CD14-positive monocyte (primary cell): ENCODE measurements at regions not wholly inside any gene's neighbourhood (a gene's known extent, or its start where the extent isn't known, plus 50 kb on each side); places are given as distances from the start of the nearest gene placed in this dataset.
"Not testable (repeated sequence)": the region's sequence is repeated elsewhere in the genome, so short reads cannot be mapped to it uniquely, and the experiment has no call there.

ENCODE experiments used
- DNase-seq, 3 donors: peaks; one replicate each; pipeline ENCODE4 v3.0.0-alpha.2; 2011 to 2022
- H2AFZ ChIP-seq: 2 replicates; pipeline ENCODE4 v1.6.0; 2012; ENCODE audit warnings: mild to moderate bottlenecking, low read depth, low read length, inconsistent platforms; ENCODE audit not compliant: insufficient read depth, poor library complexity, severe bottlenecking
- H3K27ac ChIP-seq, 2 donors: 1 replicate in 1 of 2; 2 replicates in 1 of 2; pipeline ENCODE4 v1.5.1; 2012 to 2013; ENCODE audit warnings: low read length in 2 of 2, control low read depth in 1 of 2, inconsistent platforms in 1 of 2, low read depth in 1 of 2, mild to moderate bottlenecking in 1 of 2
- H3K27me3 ChIP-seq, 2 donors: one replicate each; pipeline versions ENCODE4 v1.6.0 to v1.6.1; 2011 to 2013; ENCODE audit warnings: low read length in 2 of 2; ENCODE audit not compliant: control insufficient read depth in 2 of 2, insufficient read depth in 2 of 2
- H3K36me3 ChIP-seq, 2 donors: replicated peaks in 1 of 2; 1 replicate in 1 of 2; 2 replicates in 1 of 2; pipeline versions ENCODE4 v1.5.1 to v1.6.1; 2012 to 2013; ENCODE audit warnings: low read length in 2 of 2, control low read depth in 1 of 2, inconsistent platforms in 1 of 2, mild to moderate bottlenecking in 1 of 2; ENCODE audit not compliant: insufficient read depth in 2 of 2, control insufficient read depth in 1 of 2
- H3K4me1 ChIP-seq, 2 donors: 1 replicate in 1 of 2; 2 replicates in 1 of 2; pipeline versions ENCODE4 v1.5.1 to v1.6.1; 2012 to 2013; ENCODE audit warnings: low read length in 2 of 2, control low read depth in 1 of 2, inconsistent platforms in 1 of 2, mild to moderate bottlenecking in 1 of 2, moderate library complexity in 1 of 2; ENCODE audit not compliant: insufficient read depth in 2 of 2, control insufficient read depth in 1 of 2
- H3K4me2 ChIP-seq: replicated peaks from 2 replicates; pipeline ENCODE3; 2012; ENCODE audit warnings: low read length, moderate library complexity, mild to moderate bottlenecking; ENCODE audit not compliant: poor library complexity, severe bottlenecking; ENCODE audit errors: extremely low read depth
- H3K4me3 ChIP-seq, 3 experiments: fragments of 200-600 bp in 1 of 3; sonication (generic) in 1 of 3; replicated peaks in 1 of 3; 1 replicate in 2 of 3; 2 replicates in 1 of 3; pipeline ENCODE4 v1.5.1; 2011 to 2013; ENCODE audit warnings: low read length in 3 of 3, mild to moderate bottlenecking in 3 of 3, control low read depth in 2 of 3, low read depth in 2 of 3, inconsistent platforms in 1 of 3, moderate library complexity in 1 of 3
- H3K79me2 ChIP-seq: 2 replicates; pipeline ENCODE4 v1.6.0; 2012; ENCODE audit warnings: mild to moderate bottlenecking, control low read depth, inconsistent platforms, low read length, moderate library complexity; ENCODE audit not compliant: insufficient read depth
- H3K9ac ChIP-seq: 2 replicates; pipeline ENCODE4 v1.6.0; 2017; ENCODE audit warnings: low read length, mild to moderate bottlenecking; ENCODE audit not compliant: insufficient read depth, poor library complexity, severe bottlenecking
- H3K9me3 ChIP-seq, 2 donors: replicated peaks in 1 of 2; 1 replicate in 1 of 2; 2 replicates in 1 of 2; pipeline versions ENCODE4 v1.5.1 to v1.6.1; 2012 to 2013; ENCODE audit warnings: low read length in 2 of 2, control low read depth in 1 of 2; ENCODE audit not compliant: control insufficient read depth in 1 of 2, insufficient read depth in 1 of 2
- H4K20me1 ChIP-seq: 2 replicates; pipeline ENCODE4 v1.6.0; 2012; ENCODE audit warnings: mild to moderate bottlenecking, low read length, control low read depth, moderate library complexity; ENCODE audit not compliant: insufficient read depth
- H3K27ac Mint-ChIP-seq, 7 donors: one replicate each; pipeline ENCODE4 v1.8.0; 2020; ENCODE audit warnings: mild to moderate bottlenecking in 7 of 7, mixed read lengths in 7 of 7, moderate library complexity in 6 of 7, inconsistent platforms in 2 of 7
- H3K27me3 Mint-ChIP-seq, 3 donors: one replicate each; pipeline ENCODE4 v1.8.0; 2021 to 2022; ENCODE audit warnings: low read depth in 3 of 3, mild to moderate bottlenecking in 3 of 3, mixed read lengths in 3 of 3, moderate library complexity in 3 of 3, inconsistent platforms in 1 of 3
- H3K36me3 Mint-ChIP-seq, 2 donors: one replicate each; pipeline ENCODE4 v1.8.0; 2020; ENCODE audit warnings: mixed read lengths in 2 of 2, inconsistent platforms in 1 of 2, mild to moderate bottlenecking in 1 of 2
- H3K4me1 Mint-ChIP-seq: one replicate; pipeline ENCODE4 v1.8.0; 2020; ENCODE audit warnings: mild to moderate bottlenecking, mixed read lengths
- H3K4me3 Mint-ChIP-seq, 2 donors: one replicate each; pipeline ENCODE4 v1.8.0; 2020; ENCODE audit warnings: mild to moderate bottlenecking in 2 of 2, mixed read lengths in 2 of 2, moderate library complexity in 1 of 2
- H3K9me3 Mint-ChIP-seq, 7 donors: one replicate each; pipeline ENCODE4 v1.8.0; 2020 to 2022; ENCODE audit warnings: mixed read lengths in 7 of 7, mild to moderate bottlenecking in 6 of 7, moderate library complexity in 6 of 7, inconsistent platforms in 2 of 7
- CTCF ChIP-seq: fragments of 200-600 bp; IDR thresholded peaks from one replicate; pipeline ENCODE4 v1.8.0; 2022; ENCODE audit warnings: antibody characterized with exemption, mild to moderate bottlenecking
- WGBS: methylation state at CpG from one replicate; pipeline ENCODE4 v1.1.5; 2013; ENCODE audit warnings: missing lambda C conversion rate; ENCODE audit not compliant: insufficient coverage; 5-methylcytosine and 5-hydroxymethylcytosine counted together
- intact Hi-C, 2 donors: fragments of 100-400 bp; cut with micrococcal nuclease; formaldehyde crosslinking; loops; one replicate each; pipeline versions ENCODE4 v1.15.0 to v1.15.1; 2023

- H3K27me3 Mint-ChIP-seq, result peaks cover 0 to 1% (median 0%) of the 10 kb centered on the region in 3 donors
Measured at GRCh38 chr10:8853048-8853447, 798.6 kb downstream of the GATA3 start.

GRCh38 chr10:8868924-8869323 is 814.4 kb downstream of the GATA3 start:
- H4K20me1 ChIP-seq, H3K9me3 ChIP-seq, H3K36me3 Mint-ChIP-seq, DNase-seq, H3K27me3 ChIP-seq, H3K9me3 Mint-ChIP-seq, H3K4me2 ChIP-seq, H3K4me3 ChIP-seq, H3K27ac ChIP-seq, H3K4me1 ChIP-seq, H3K4me3 Mint-ChIP-seq, H3K27me3 Mint-ChIP-seq, H3K9ac ChIP-seq, H3K27ac Mint-ChIP-seq, H3K4me1 Mint-ChIP-seq, H3K36me3 ChIP-seq, intact Hi-C loops, H3K79me2 ChIP-seq, H2AFZ ChIP-seq: not testable (repeated sequence)
- no CpG with 5 or more reads among the region's 29 CpGs for WGBS

More at GRCh38 chr10:8853048-8853447, 798.6 kb downstream of the GATA3 start:
- no peaks in the 10 kb centered on the region for H3K36me3 ChIP-seq
- H3K9ac ChIP-seq, result no peak overlapping the region
- Mint-ChIP-seq H3K9me3 (peaks cover 0 to 2% (median 0%) of the 10 kb centered on the region in 7 donors), H3K27ac (no peak overlapping the region), H3K4me1 (no peaks in the 10 kb centered on the region), H3K36me3 (no peaks in the 10 kb centered on the region), H3K4me3 (no peak overlapping the region)
- no peaks in the 10 kb centered on the region for H4K20me1 ChIP-seq
- intact Hi-C loops, result no loop called here
- no peak for DNase-seq
- H3K4me3 ChIP-seq, result no peak overlapping the region
- no peak for TF ChIP-seq CTCF
- H3K27ac ChIP-seq, result no peak overlapping the region
- H3K27me3 ChIP-seq, result no peaks in the 10 kb centered on the region
- no peak overlapping the region for H2AFZ ChIP-seq
- H3K4me1 ChIP-seq, result no peaks in the 10 kb centered on the region
- no peaks in the 10 kb centered on the region for H3K79me2 ChIP-seq
- no peak overlapping the region for H3K4me2 ChIP-seq
- no peaks in the 10 kb centered on the region for H3K9me3 ChIP-seq
- WGBS, result no CpG with 5 or more reads among the region's 7 CpGs
